HepG2 (cell line): ENCODE measurements at regions not wholly inside any gene's neighbourhood (a gene's known extent, or its start where the extent isn't known, plus 50 kb on each side); places are given as distances from the start of the nearest gene placed in this dataset.

Source experiments
- ATAC-seq: fragments of 200-7000 bp; cut with Tn5 transposase; 3 replicates; pipeline ENCODE4 v1.9.1; 2020; ENCODE audit warnings: mild to moderate bottlenecking, moderate library complexity
- BruUV-seq: library from RNA; stranded (reverse); fragments of 400-500 nt; replicated peaks from 2 replicates; lab custom pipeline; 2021; lab: Mats Ljungman, UMichigan
- CTCF ChIA-PET: fragments of 300-600 bp; formaldehyde crosslinking; extraction: SDS; loops from one replicate; lab custom pipeline; 2021; ENCODE audit warnings: low total read pairs, inconsistent platforms, low intra/inter-chr PET ratio; lab: Yijun Ruan, JAX
- POLR2A ChIA-PET: fragments of 350-600 bp; sonication (Branson Sonifier 250); formaldehyde crosslinking; loops from one replicate; lab custom pipeline; 2020; ENCODE audit warnings: antibody characterized with exemption, inconsistent platforms; lab: Yijun Ruan, JAX
- DNase-seq: peaks from one replicate; pipeline ENCODE4 v3.0.0-alpha.2; 2015; ENCODE audit warnings: low spot score
- FAIRE-seq: peaks from 3 replicates; lab custom pipeline; 2011; peaks lifted over from hg19 to GRCh38; lab: Jason Lieb, UNC
- H2AFZ ChIP-seq: one replicate; pipeline ENCODE4 v1.6.1; 2011; ENCODE audit warnings: low read length, inconsistent platforms
- H3K27ac ChIP-seq: fragments of 300-600 bp; 3 replicates; pipeline ENCODE4 v1.8.0; 2011; ENCODE audit warnings: mixed run types, mild to moderate bottlenecking, mixed read lengths, low read length, inconsistent platforms; ENCODE audit not compliant: insufficient read depth; ENCODE audit errors: extremely low read length
- H3K27me3 ChIP-seq, 2 experiments: fragments of 200-600 bp in 1 of 2; 2 replicates in 1 of 2; 3 replicates in 1 of 2; pipeline versions ENCODE4 v1.6.0 to v1.8.0; 2011; ENCODE audit warnings: low read length in 2 of 2, mild to moderate bottlenecking in 2 of 2, moderate library complexity in 2 of 2, inconsistent platforms in 1 of 2; ENCODE audit not compliant: insufficient read depth in 2 of 2, control insufficient read depth in 1 of 2
- H3K36me3 ChIP-seq, 2 experiments: fragments of 200-600 bp in 1 of 2; replicated peaks in 1 of 2; 2 replicates in 1 of 2; 3 replicates in 1 of 2; pipeline versions ENCODE4 v1.5.1 to v1.8.0; 2011; ENCODE audit warnings: low read length in 2 of 2, inconsistent platforms in 1 of 2; ENCODE audit not compliant: insufficient read depth in 2 of 2, control insufficient read depth in 1 of 2
- H3K4me1 ChIP-seq: 2 replicates; pipeline ENCODE4 v1.5.1; 2012; ENCODE audit warnings: low read length, inconsistent platforms; ENCODE audit not compliant: insufficient read depth
- H3K4me2 ChIP-seq: 2 replicates; pipeline ENCODE4 v1.6.0; 2011; ENCODE audit warnings: low read depth, low read length, inconsistent platforms
- H3K4me3 ChIP-seq, 3 experiments: fragments of 200-600 bp in 1 of 3; sonication (generic), shearing (Covaris generic) in 1 of 3; replicated peaks in 1 of 3; 2 replicates each; pipeline ENCODE4 v1.5.1; 2011 to 2016; ENCODE audit warnings: low read length in 3 of 3, inconsistent platforms in 2 of 3, low read depth in 2 of 3, mild to moderate bottlenecking in 2 of 3, control low read depth in 1 of 3, mixed read lengths in 1 of 3; ENCODE audit not compliant: insufficient read depth in 1 of 3
- H3K79me2 ChIP-seq: one replicate; pipeline ENCODE4 v1.6.1; 2011; ENCODE audit warnings: low read length, inconsistent platforms; ENCODE audit not compliant: insufficient read depth
- H3K9ac ChIP-seq: 2 replicates; pipeline ENCODE4 v1.6.0; 2011; ENCODE audit warnings: mild to moderate bottlenecking, low read depth, low read length, inconsistent platforms; ENCODE audit not compliant: insufficient read depth
- H3K9me3 ChIP-seq: 2 replicates; pipeline ENCODE4 v1.5.1; 2012; ENCODE audit warnings: mild to moderate bottlenecking, low read length
- H4K20me1 ChIP-seq: 2 replicates; pipeline ENCODE4 v1.6.0; 2011; ENCODE audit warnings: inconsistent platforms, mild to moderate bottlenecking, low read length, moderate library complexity; ENCODE audit not compliant: insufficient read depth
- FOXM1 ChIP-seq: sonication (generic); formaldehyde crosslinking; IDR thresholded peaks from 2 replicates; pipeline ENCODE4 v1.5.0; 2020; ENCODE audit warnings: missing genetic modification reagents
- PLSCR1 ChIP-seq: sonication (generic); formaldehyde crosslinking; IDR thresholded peaks from 2 replicates; pipeline ENCODE4 v1.5.0; 2020; ENCODE audit warnings: missing genetic modification reagents, mild to moderate bottlenecking, borderline replicate concordance
- ZNF143 ChIP-seq: sonication (generic); formaldehyde crosslinking; IDR thresholded peaks from 2 replicates; pipeline ENCODE4 v1.4.0; 2020; ENCODE audit warnings: missing genetic modification reagents
- ZNF207 ChIP-seq: fragments of 450-650 bp; IDR thresholded peaks from 2 replicates; pipeline ENCODE4 v1.6.1; 2016; ENCODE audit warnings: antibody characterized with exemption, borderline replicate concordance
- ZNF253 ChIP-seq: sonication (generic); formaldehyde crosslinking; IDR thresholded peaks from 2 replicates; pipeline ENCODE4 v1.8.0; 2022; ENCODE audit warnings: mild to moderate bottlenecking, missing genetic modification reagents, borderline replicate concordance
- ZNF563 ChIP-seq: sonication (generic); formaldehyde crosslinking; IDR thresholded peaks from 2 replicates; pipeline ENCODE4 v1.8.0; 2022; ENCODE audit warnings: mild to moderate bottlenecking, moderate library complexity, missing genetic modification reagents
- ZNF850 ChIP-seq: sonication (generic); formaldehyde crosslinking; conservative IDR thresholded peaks from 2 replicates; pipeline ENCODE4 v1.9.0; 2021; ENCODE audit warnings: mild to moderate bottlenecking, missing genetic modification reagents
- ZSCAN31 ChIP-seq: sonication (generic); formaldehyde crosslinking; IDR thresholded peaks from 2 replicates; pipeline ENCODE4 v1.5.0; 2020; ENCODE audit warnings: low read depth, mild to moderate bottlenecking, missing genetic modification reagents
- WGBS: methylation state at CpG from one replicate; pipeline ENCODE4 v1.1.6; 2017; ENCODE audit warnings: low lambda C conversion rate; 5-methylcytosine and 5-hydroxymethylcytosine counted together
- in situ Hi-C: cut with HindIII; loops from 2 replicates; pipeline ENCODE4 v1.10.0; 2017; ENCODE audit warnings: low pct_unique_long_range_greater_than_20kb; ENCODE audit not compliant: extremely low pct_ligation_motif_present
- intact Hi-C: fragments of 100-400 bp; cut with micrococcal nuclease; formaldehyde crosslinking; loops from one replicate; pipeline ENCODE4 v1.10.0; 2022; ENCODE audit not compliant: unreplicated experiment
- TF ChIP-seq, protein P1 (sequence below): fragments of 450-650 bp; IDR thresholded peaks from 2 replicates; pipeline ENCODE4 v1.6.1; 2017
- TF ChIP-seq, protein P2 (sequence below): sonication (generic); formaldehyde crosslinking; IDR thresholded peaks from 2 replicates; pipeline ENCODE4 v1.8.1; 2023; ENCODE audit warnings: mild to moderate bottlenecking, moderate library complexity, missing genetic modification reagents
- TF ChIP-seq, protein P3 (sequence below): sonication (generic); formaldehyde crosslinking; IDR thresholded peaks from 2 replicates; pipeline ENCODE4 v1.4.0; 2020; ENCODE audit warnings: missing genetic modification reagents, borderline replicate concordance
- TF ChIP-seq, protein P4 (sequence below): sonication (generic); formaldehyde crosslinking; IDR thresholded peaks from 2 replicates; pipeline ENCODE4 v1.4.0; 2020; ENCODE audit warnings: mild to moderate bottlenecking, low read depth, missing genetic modification reagents

- no TSS peak for BruUV-seq
- POLR2A ChIA-PET, result no interaction called here
- in situ Hi-C loops, result no loop called here
- no peak for ATAC-seq
- no peak for FAIRE-seq
- Histone ChIP-seq H3K79me2 (no peaks in the 10 kb centered on the region), H3K27me3 (no peaks in the 10 kb centered on the region), H2AFZ (no peak overlapping the region), H3K9me3 (no peaks in the 10 kb centered on the region), H3K4me1 (no peaks in the 10 kb centered on the region)
- DNase-seq, result no peak
- no peak for TF ChIP-seq ZNF563 (CRISPR knock-in tag)
- no peak for TF ChIP-seq PLSCR1 (CRISPR knock-in tag)
- no peak for TF ChIP-seq ZNF253 (CRISPR knock-in tag)
- TF ChIP-seq, protein P1, sequence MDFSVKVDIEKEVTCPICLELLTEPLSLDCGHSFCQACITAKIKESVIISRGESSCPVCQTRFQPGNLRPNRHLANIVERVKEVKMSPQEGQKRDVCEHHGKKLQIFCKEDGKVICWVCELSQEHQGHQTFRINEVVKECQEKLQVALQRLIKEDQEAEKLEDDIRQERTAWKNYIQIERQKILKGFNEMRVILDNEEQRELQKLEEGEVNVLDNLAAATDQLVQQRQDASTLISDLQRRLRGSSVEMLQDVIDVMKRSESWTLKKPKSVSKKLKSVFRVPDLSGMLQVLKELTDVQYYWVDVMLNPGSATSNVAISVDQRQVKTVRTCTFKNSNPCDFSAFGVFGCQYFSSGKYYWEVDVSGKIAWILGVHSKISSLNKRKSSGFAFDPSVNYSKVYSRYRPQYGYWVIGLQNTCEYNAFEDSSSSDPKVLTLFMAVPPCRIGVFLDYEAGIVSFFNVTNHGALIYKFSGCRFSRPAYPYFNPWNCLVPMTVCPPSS, result no peak
- TF ChIP-seq ZNF143, result no peak
- TF ChIP-seq, protein P2, sequence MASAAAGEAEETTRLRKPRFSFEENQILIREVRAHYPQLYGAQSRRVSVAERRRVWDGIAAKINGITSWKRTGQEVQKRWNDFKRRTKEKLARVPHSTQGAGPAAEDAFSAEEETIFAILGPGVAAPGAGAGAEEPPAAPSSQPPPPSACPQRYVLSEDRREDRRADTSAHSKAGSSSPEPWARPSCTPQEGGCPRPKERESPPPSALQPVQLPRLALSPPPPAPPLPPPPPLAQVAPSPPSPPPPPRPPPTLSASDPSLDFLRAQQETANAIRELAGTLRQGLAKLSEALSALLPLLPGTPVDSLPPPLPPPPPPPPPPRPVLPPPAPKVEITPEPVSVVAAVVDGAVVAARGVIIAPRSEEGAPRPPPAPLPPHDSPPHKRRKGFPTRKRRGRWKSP (CRISPR knock-in tag), result no peak
- no peak for TF ChIP-seq ZSCAN31 (CRISPR knock-in tag)
- TF ChIP-seq, protein P3, sequence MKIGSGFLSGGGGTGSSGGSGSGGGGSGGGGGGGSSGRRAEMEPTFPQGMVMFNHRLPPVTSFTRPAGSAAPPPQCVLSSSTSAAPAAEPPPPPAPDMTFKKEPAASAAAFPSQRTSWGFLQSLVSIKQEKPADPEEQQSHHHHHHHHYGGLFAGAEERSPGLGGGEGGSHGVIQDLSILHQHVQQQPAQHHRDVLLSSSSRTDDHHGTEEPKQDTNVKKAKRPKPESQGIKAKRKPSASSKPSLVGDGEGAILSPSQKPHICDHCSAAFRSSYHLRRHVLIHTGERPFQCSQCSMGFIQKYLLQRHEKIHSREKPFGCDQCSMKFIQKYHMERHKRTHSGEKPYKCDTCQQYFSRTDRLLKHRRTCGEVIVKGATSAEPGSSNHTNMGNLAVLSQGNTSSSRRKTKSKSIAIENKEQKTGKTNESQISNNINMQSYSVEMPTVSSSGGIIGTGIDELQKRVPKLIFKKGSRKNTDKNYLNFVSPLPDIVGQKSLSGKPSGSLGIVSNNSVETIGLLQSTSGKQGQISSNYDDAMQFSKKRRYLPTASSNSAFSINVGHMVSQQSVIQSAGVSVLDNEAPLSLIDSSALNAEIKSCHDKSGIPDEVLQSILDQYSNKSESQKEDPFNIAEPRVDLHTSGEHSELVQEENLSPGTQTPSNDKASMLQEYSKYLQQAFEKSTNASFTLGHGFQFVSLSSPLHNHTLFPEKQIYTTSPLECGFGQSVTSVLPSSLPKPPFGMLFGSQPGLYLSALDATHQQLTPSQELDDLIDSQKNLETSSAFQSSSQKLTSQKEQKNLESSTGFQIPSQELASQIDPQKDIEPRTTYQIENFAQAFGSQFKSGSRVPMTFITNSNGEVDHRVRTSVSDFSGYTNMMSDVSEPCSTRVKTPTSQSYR (CRISPR knock-in tag), result no peak
- TF ChIP-seq FOXM1 (CRISPR knock-in tag), result no peak
- no peak for TF ChIP-seq ZNF850 (CRISPR knock-in tag)
- TF ChIP-seq, protein P4, sequence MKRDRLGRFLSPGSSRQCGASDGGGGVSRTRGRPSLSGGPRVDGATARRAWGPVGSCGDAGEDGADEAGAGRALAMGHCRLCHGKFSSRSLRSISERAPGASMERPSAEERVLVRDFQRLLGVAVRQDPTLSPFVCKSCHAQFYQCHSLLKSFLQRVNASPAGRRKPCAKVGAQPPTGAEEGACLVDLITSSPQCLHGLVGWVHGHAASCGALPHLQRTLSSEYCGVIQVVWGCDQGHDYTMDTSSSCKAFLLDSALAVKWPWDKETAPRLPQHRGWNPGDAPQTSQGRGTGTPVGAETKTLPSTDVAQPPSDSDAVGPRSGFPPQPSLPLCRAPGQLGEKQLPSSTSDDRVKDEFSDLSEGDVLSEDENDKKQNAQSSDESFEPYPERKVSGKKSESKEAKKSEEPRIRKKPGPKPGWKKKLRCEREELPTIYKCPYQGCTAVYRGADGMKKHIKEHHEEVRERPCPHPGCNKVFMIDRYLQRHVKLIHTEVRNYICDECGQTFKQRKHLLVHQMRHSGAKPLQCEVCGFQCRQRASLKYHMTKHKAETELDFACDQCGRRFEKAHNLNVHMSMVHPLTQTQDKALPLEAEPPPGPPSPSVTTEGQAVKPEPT, result no peak
- no peak for TF ChIP-seq ZNF207
- TF ChIP-seq, all 625 proteins: peak for 0
- Histone ChIP-seq H3K36me3 (no peaks in the 10 kb centered on the region), H3K27ac (no peak overlapping the region), H4K20me1 (no peaks in the 10 kb centered on the region), H3K4me3 (no peak overlapping the region), H3K9ac (no peak overlapping the region), H3K4me2 (no peak overlapping the region)
- intact Hi-C loops, result no loop called here
- 2% methylated on average over 2 of the region's 2 CpGs for WGBS
- CTCF ChIA-PET, result no interaction called here
These were observed 105.4 kb upstream of the LRP1B start for GRCh38 chr2:142236181-142236580.
